Type B pancreatic cell (in vitro differentiated cells): ENCODE measurements at regions not wholly inside any gene's neighbourhood (a gene's known extent, or its start where the extent isn't known, plus 50 kb on each side); places are given as distances from the start of the nearest gene placed in this dataset.

Experiments
- DNase-seq: peaks from one replicate; pipeline ENCODE4 v3.0.0; 2021; ENCODE audit warnings: mixed read lengths; ENCODE audit not compliant: unreplicated experiment; ENCODE audit errors: extremely low spot score
- H3K27ac Mint-ChIP-seq: 2 replicates; pipeline ENCODE4 v1.8.0; 2021; ENCODE audit warnings: mild to moderate bottlenecking, mixed read lengths
- H3K27me3 Mint-ChIP-seq: 2 replicates; pipeline ENCODE4 v1.8.0; 2021; ENCODE audit warnings: mixed read lengths
- H3K36me3 Mint-ChIP-seq: 2 replicates; pipeline ENCODE4 v1.8.0; 2021; ENCODE audit warnings: mixed read lengths
- H3K4me1 Mint-ChIP-seq: one replicate; pipeline ENCODE4 v1.8.0; 2021; ENCODE audit warnings: mixed read lengths; ENCODE audit not compliant: unreplicated experiment
- H3K4me3 Mint-ChIP-seq: 2 replicates; pipeline ENCODE4 v1.8.0; 2021; ENCODE audit warnings: mild to moderate bottlenecking, mixed read lengths
- H3K9me3 Mint-ChIP-seq: 2 replicates; pipeline ENCODE4 v1.8.0; 2021; ENCODE audit warnings: mixed read lengths
- CTCF ChIP-seq: fragments of 200-600 bp; sonication (generic); conservative IDR thresholded peaks from 2 replicates; pipeline ENCODE4 v1.5.0; 2021; ENCODE audit warnings: antibody characterized with exemption, mild to moderate bottlenecking

GRCh38 chr15:62756326-62756994, 286.1 kb upstream of the TPM1 start:
- Mint-ChIP-seq H3K4me3 (no peak overlapping the region), H3K9me3 (no peaks in the 10 kb centered on the region), H3K4me1 (peaks cover 22% of the 10 kb centered on the region), H3K27ac (no peak overlapping the region), H3K36me3 (peaks cover 35% of the 10 kb centered on the region), H3K27me3 (no peaks in the 10 kb centered on the region)
- no peak for TF ChIP-seq CTCF
- no peak for DNase-seq

- TF ChIP-seq CTCF, result peak; percentile 43
- Mint-ChIP-seq H3K36me3 (peaks cover 37% of the 10 kb centered on the region), H3K27me3 (no peaks in the 10 kb centered on the region), H3K9me3 (no peaks in the 10 kb centered on the region), H3K4me3 (no peak overlapping the region), H3K4me1 (peaks cover 22% of the 10 kb centered on the region), H3K27ac (no peak overlapping the region)
- no peak for DNase-seq
These were observed 285.6 kb upstream of the TPM1 start for GRCh38 chr15:62756995-62757360.

- DNase-seq, result no peak
- Mint-ChIP-seq H3K9me3 (no peaks in the 10 kb centered on the region), H3K36me3 (peaks cover 38% of the 10 kb centered on the region), H3K4me1 (peaks cover 22% of the 10 kb centered on the region), H3K4me3 (no peak overlapping the region), H3K27ac (no peak overlapping the region), H3K27me3 (no peaks in the 10 kb centered on the region)
- TF ChIP-seq CTCF, result no peak
These were observed 285.0 kb upstream of the TPM1 start for GRCh38 chr15:62757535-62757934.

GRCh38 chr15:62758126-62758951, 284.2 kb upstream of the TPM1 start:
- DNase-seq, result no peak
- Mint-ChIP-seq H3K9me3 (no peaks in the 10 kb centered on the region), H3K27ac (peak overlapping the region; percentile 26), H3K36me3 (peaks cover 34% of the 10 kb centered on the region), H3K4me3 (no peak overlapping the region), H3K27me3 (no peaks in the 10 kb centered on the region), H3K4me1 (peaks cover 22% of the 10 kb centered on the region)
- TF ChIP-seq CTCF, result no peak

- Mint-ChIP-seq H3K4me3 (no peak overlapping the region), H3K27ac (no peak overlapping the region), H3K9me3 (no peaks in the 10 kb centered on the region), H3K36me3 (peaks cover 35% of the 10 kb centered on the region), H3K4me1 (peaks cover 22% of the 10 kb centered on the region), H3K27me3 (no peaks in the 10 kb centered on the region)
- no peak for TF ChIP-seq CTCF
- no peak for DNase-seq
These were observed 283.6 kb upstream of the TPM1 start for GRCh38 chr15:62758952-62759349.
